H1 (cell line): ENCODE measurements at regions not wholly inside any gene's neighbourhood (a gene's known extent, or its start where the extent isn't known, plus 50 kb on each side); places are given as distances from the start of the nearest gene placed in this dataset.
A peak's percentile ranks its signal among the peaks of the same experiment; 100 is the strongest.

Experiments used
- CTCF ChIA-PET: fragments of 300-600 bp; sonication (Branson Sonifier 250); formaldehyde crosslinking; loops from one replicate; lab custom pipeline; 2021; ENCODE audit not compliant: partially characterized antibody; lab: Charles Lee
- POLR2A ChIA-PET: fragments of 300-600 bp; sonication (Branson Sonifier 250); formaldehyde crosslinking; loops from one replicate; lab custom pipeline; 2021; ENCODE audit warnings: inconsistent platforms; ENCODE audit not compliant: partially characterized antibody; lab: Charles Lee
- DNase-seq, 2 experiments: peaks; one replicate each; pipeline versions ENCODE4 v3.0.0 to v3.0.0-alpha.2; 2010 to 2022; ENCODE audit warnings: low spot score in 2 of 2, low read depth in 1 of 2, mixed read lengths in 1 of 2
- FAIRE-seq: peaks from 2 replicates; lab custom pipeline; 2011; peaks lifted over from hg19 to GRCh38; lab: Jason Lieb, UNC
- H2AFZ ChIP-seq: 2 replicates; pipeline ENCODE4 v1.8.1; 2012; ENCODE audit warnings: low read length, inconsistent platforms
- H2AK5ac ChIP-seq: 2 replicates; pipeline ENCODE4 v1.6.1; 2013; ENCODE audit warnings: low read depth, low read length
- H2BK120ac ChIP-seq: replicated peaks from 2 replicates; pipeline ENCODE3; 2013; ENCODE audit warnings: low read depth, low read length, inconsistent platforms
- H2BK12ac ChIP-seq: 2 replicates; pipeline ENCODE4 v1.6.1; 2013; ENCODE audit warnings: low read depth, low read length
- H2BK15ac ChIP-seq: 2 replicates; pipeline ENCODE4 v1.6.1; 2013; ENCODE audit warnings: low read length
- H2BK20ac ChIP-seq: 2 replicates; pipeline ENCODE4 v1.6.1; 2013; ENCODE audit warnings: low read length
- H2BK5ac ChIP-seq: 2 replicates; pipeline ENCODE4 v1.6.1; 2013; ENCODE audit warnings: low read depth, low read length
- H3K14ac ChIP-seq: 2 replicates; pipeline ENCODE4 v1.6.1; 2013; ENCODE audit warnings: inconsistent platforms; ENCODE audit not compliant: insufficient read length
- H3K18ac ChIP-seq: 2 replicates; pipeline ENCODE4 v1.6.1; 2013; ENCODE audit warnings: low read length; ENCODE audit errors: extremely low read depth
- H3K23ac ChIP-seq: 2 replicates; pipeline ENCODE4 v1.6.1; 2013; ENCODE audit warnings: inconsistent platforms; ENCODE audit not compliant: insufficient read length
- H3K23me2 ChIP-seq: 2 replicates; pipeline ENCODE4 v1.6.1; 2013; ENCODE audit warnings: low read depth, low read length
- H3K27ac ChIP-seq: 2 replicates; pipeline ENCODE4 v1.6.1; 2011; ENCODE audit warnings: low read depth, low read length, inconsistent platforms
- H3K27me3 ChIP-seq, 4 experiments: replicated peaks in 1 of 4; 1 replicate in 1 of 4; 2 replicates in 3 of 4; pipeline versions ENCODE4 v1.6.1 to v1.8.1; 2011 to 2013; ENCODE audit warnings: low read length in 3 of 4, mild to moderate bottlenecking in 3 of 4, inconsistent platforms in 2 of 4, mixed read lengths in 2 of 4, moderate library complexity in 1 of 4; ENCODE audit not compliant: control insufficient read depth in 3 of 4, insufficient read depth in 3 of 4; ENCODE audit errors: extremely low read depth in 1 of 4
- H3K36me3 ChIP-seq, 4 experiments: 2 replicates each; pipeline versions ENCODE4 v1.6.1 to v1.8.1; 2011 to 2013; ENCODE audit warnings: mild to moderate bottlenecking in 4 of 4, low read length in 3 of 4, moderate library complexity in 2 of 4, control low read depth in 1 of 4, inconsistent platforms in 1 of 4; ENCODE audit not compliant: insufficient read depth in 4 of 4, control insufficient read depth in 2 of 4
- H3K4ac ChIP-seq: replicated peaks from 2 replicates; pipeline ENCODE3; 2013; ENCODE audit warnings: low read length, low read depth, mixed read lengths, inconsistent platforms; ENCODE audit not compliant: insufficient read length
- H3K4me1 ChIP-seq, 4 experiments: replicated peaks in 1 of 4; 1 replicate in 1 of 4; 2 replicates in 3 of 4; pipeline versions ENCODE4 v1.6.1 to v1.8.1; 2011 to 2013; ENCODE audit warnings: low read length in 3 of 4, inconsistent platforms in 2 of 4, mixed read lengths in 1 of 4; ENCODE audit not compliant: insufficient read depth in 4 of 4, control insufficient read depth in 3 of 4
- H3K4me2 ChIP-seq, 2 experiments: 2 replicates each; pipeline versions ENCODE4 v1.6.1 to v1.8.1; 2011 to 2013; ENCODE audit warnings: low read depth in 2 of 2, low read length in 2 of 2, control low read depth in 1 of 2, inconsistent platforms in 1 of 2, mild to moderate bottlenecking in 1 of 2; ENCODE audit not compliant: insufficient read depth in 1 of 2
- H3K4me3 ChIP-seq, 4 experiments: fragments of 200-600, 300-600 bp in 1 of 4; sonication (generic), shearing (Covaris generic), sonication (Bioruptor Twin) in 1 of 4; 2 replicates each; pipeline versions ENCODE4 v1.5.1 to v1.8.1; 2011 to 2016; ENCODE audit warnings: low read length in 4 of 4, low read depth in 3 of 4, control low read depth in 2 of 4, inconsistent platforms in 2 of 4, mild to moderate bottlenecking in 2 of 4, mixed read lengths in 1 of 4, moderate library complexity in 1 of 4; ENCODE audit not compliant: insufficient read depth in 2 of 4; ENCODE audit errors: extremely low read depth in 1 of 4
- H3K56ac ChIP-seq: replicated peaks from 2 replicates; pipeline ENCODE3; 2013; ENCODE audit warnings: low read depth, mild to moderate bottlenecking, mixed read lengths, low read length, inconsistent platforms; ENCODE audit not compliant: insufficient read length
- H3K79me1 ChIP-seq: 2 replicates; pipeline ENCODE4 v1.6.1; 2013; ENCODE audit warnings: low read depth, low read length, control low read depth
- H3K79me2 ChIP-seq, 2 experiments: 2 replicates each; pipeline versions ENCODE4 v1.6.1 to v1.8.1; 2012 to 2013; ENCODE audit warnings: low read length in 2 of 2, mild to moderate bottlenecking in 2 of 2, inconsistent platforms in 1 of 2; ENCODE audit not compliant: insufficient read depth in 2 of 2, control insufficient read depth in 1 of 2
- H3K9ac ChIP-seq, 4 experiments: replicated peaks in 1 of 4; 1 replicate in 1 of 4; 2 replicates in 3 of 4; pipeline versions ENCODE4 v1.6.1 to v1.8.1; 2011 to 2013; ENCODE audit warnings: low read depth in 3 of 4, low read length in 3 of 4, control low read depth in 2 of 4, mild to moderate bottlenecking in 2 of 4, moderate library complexity in 2 of 4, inconsistent platforms in 1 of 4; ENCODE audit errors: extremely low read depth in 1 of 4
- H3K9me3 ChIP-seq, 2 experiments: 2 replicates each; pipeline versions ENCODE4 v1.6.1 to v1.8.1; 2012 to 2013; ENCODE audit warnings: mild to moderate bottlenecking in 2 of 2, moderate library complexity in 2 of 2, control low read depth in 1 of 2, inconsistent platforms in 1 of 2, low read depth in 1 of 2, low read length in 1 of 2, mixed read lengths in 1 of 2; ENCODE audit not compliant: insufficient read depth in 2 of 2
- H4K20me1 ChIP-seq, 2 experiments: replicated peaks in 1 of 2; 2 replicates each; pipeline versions ENCODE3 to v1.8.1; 2011 to 2013; ENCODE audit warnings: inconsistent platforms in 2 of 2, low read length in 2 of 2, mild to moderate bottlenecking in 1 of 2; ENCODE audit not compliant: insufficient read depth in 2 of 2, control insufficient read depth in 1 of 2
- H4K5ac ChIP-seq: 2 replicates; pipeline ENCODE4 v1.6.1; 2013; ENCODE audit warnings: low read length, low read depth, mixed read lengths, inconsistent platforms; ENCODE audit not compliant: insufficient read length
- H4K8ac ChIP-seq: 2 replicates; pipeline ENCODE4 v1.8.0; 2013; ENCODE audit warnings: mild to moderate bottlenecking, moderate library complexity, low read length, inconsistent platforms; ENCODE audit not compliant: insufficient read depth; ENCODE audit errors: extremely low read depth
- H4K91ac ChIP-seq: replicated peaks from 2 replicates; pipeline ENCODE3; 2013; ENCODE audit warnings: low read length, mixed read lengths, inconsistent platforms; ENCODE audit not compliant: insufficient read length
- GABPA ChIP-seq: IDR thresholded peaks from 2 replicates; pipeline ENCODE4 v1.6.1; 2011; ENCODE audit warnings: mild to moderate bottlenecking, low read length, moderate library complexity, borderline replicate concordance; ENCODE audit not compliant: insufficient read depth
- HDAC2 ChIP-seq, 2 experiments: fragments of 300-600 bp in 1 of 2; sonication (generic) in 1 of 2; IDR thresholded peaks; 2 replicates each; pipeline ENCODE4 v1.6.1; 2011 to 2012; ENCODE audit warnings: low read depth in 2 of 2, low read length in 2 of 2, mild to moderate bottlenecking in 2 of 2, moderate library complexity in 2 of 2, borderline replicate concordance in 1 of 2, inconsistent platforms in 1 of 2
- HDAC6 ChIP-seq: IDR thresholded peaks from one replicate; pipeline ENCODE4 v1.7.1; 2012; ENCODE audit warnings: low read depth, mild to moderate bottlenecking, inconsistent platforms, low read length, moderate library complexity
- RFX5 ChIP-seq: IDR thresholded peaks from 2 replicates; pipeline ENCODE4 v1.6.1; 2011; ENCODE audit warnings: low read depth, low read length, improper control_type of control experiment, borderline replicate concordance
- RXRA ChIP-seq: IDR thresholded peaks from 2 replicates; pipeline ENCODE4 v1.6.1; 2011; ENCODE audit warnings: low read depth, mild to moderate bottlenecking, low read length, moderate library complexity; ENCODE audit not compliant: insufficient read depth
- SP4 ChIP-seq: IDR thresholded peaks from 2 replicates; pipeline ENCODE4 v1.6.1; 2012; ENCODE audit warnings: low read length, inconsistent platforms
- TAF7 ChIP-seq: optimal IDR thresholded peaks from 2 replicates; pipeline ENCODE3; 2011; ENCODE audit warnings: low read depth, mild to moderate bottlenecking, inconsistent platforms, low read length, moderate library complexity, borderline replicate concordance
- TBP ChIP-seq: IDR thresholded peaks from 2 replicates; pipeline ENCODE4 v1.6.1; 2011; ENCODE audit warnings: low read depth, low read length, improper control_type of control experiment
- WGBS, 2 experiments: shearing (Covaris generic) in 1 of 2; methylation state at CpG; one replicate each; pipeline versions ENCODE4 v1.1.6 to v1.1.7; 2013 to 2015; ENCODE audit warnings: low lambda C conversion rate in 2 of 2, mixed read lengths in 2 of 2, inconsistent platforms in 1 of 2, low coverage in 1 of 2, missing lambda C conversion rate in 1 of 2; ENCODE audit not compliant: insufficient replicate concordance in 2 of 2, insufficient coverage in 1 of 2, insufficient read length in 1 of 2; ENCODE audit errors: extremely low coverage in 1 of 2, missing lambda C conversion rate in 1 of 2; 5-methylcytosine and 5-hydroxymethylcytosine counted together
- TF ChIP-seq, protein P1 (sequence below): IDR thresholded peaks from 2 replicates; pipeline ENCODE4 v1.6.1; 2012; ENCODE audit warnings: inconsistent platforms

DNA sequence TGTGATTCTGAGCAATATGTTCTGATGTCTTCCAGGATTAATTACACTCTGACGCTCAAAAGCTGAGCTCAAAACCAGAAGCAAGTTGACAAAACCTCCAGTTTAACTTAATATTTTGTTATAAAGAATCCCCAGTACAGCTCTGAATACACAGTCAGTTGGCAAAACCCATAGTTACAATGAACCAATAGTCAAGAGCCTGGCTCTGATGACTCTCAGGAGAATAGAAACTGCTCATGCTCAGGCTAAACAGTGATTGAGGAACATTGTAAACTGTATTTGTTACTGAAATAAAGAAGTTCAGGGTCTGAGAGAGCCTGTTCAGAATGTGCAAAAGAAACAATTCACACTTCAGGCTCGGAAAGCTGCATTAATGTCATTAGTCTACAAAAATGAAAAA, 1565.9 kb downstream of the SUCLG1 start:
- H3K14ac ChIP-seq = no peak overlapping the region
- H3K36me3 ChIP-seq = no peaks in the 10 kb centered on the region
- H3K27ac ChIP-seq = no peak overlapping the region
- no peaks in the 10 kb centered on the region for H3K79me2 ChIP-seq
- no peak for DNase-seq
- H3K27me3 ChIP-seq = no peaks in the 10 kb centered on the region
- FAIRE-seq = no peak
- H3K9ac ChIP-seq = no peak overlapping the region
- H2AFZ ChIP-seq = 0 out of 2 replicates have a peak overlapping the region, but pooled peaks have one; percentile 23
- ChIA-PET CTCF (interaction anchor here (0.6 kb wide), 1 partner anchor 71 kb away, joined by 3 read pairs; no protein-coding TSS in a partner anchor), POLR2A (no interaction called here)
- H3K4me1 ChIP-seq = no peaks in the 10 kb centered on the region
- no peak overlapping the region for H3K23ac ChIP-seq
- H3K4me2 ChIP-seq = no peak overlapping the region
- no peak overlapping the region for H2BK12ac ChIP-seq
- WGBS, 2 experiments = 74% methylated on average over 2 of the region's 2 CpGs; no CpG with 5 or more reads in 1 of the 2 experiments
- H3K4me3 ChIP-seq = no peak overlapping the region
- no peak overlapping the region for H3K18ac ChIP-seq
- H4K20me1 ChIP-seq = no peaks in the 10 kb centered on the region
- no peaks in the 10 kb centered on the region for H3K9me3 ChIP-seq
- H2BK15ac ChIP-seq = no peak overlapping the region
- H3K23me2 ChIP-seq = no peaks in the 10 kb centered on the region
- no peak overlapping the region for H4K91ac ChIP-seq
- H2BK5ac ChIP-seq = no peak overlapping the region
- no peak overlapping the region for H3K4ac ChIP-seq
- H3K56ac ChIP-seq = no peak overlapping the region
- no peak overlapping the region for H4K5ac ChIP-seq
- TF ChIP-seq RFX5 (no peak), HDAC2 (IDR thresholded peaks at IDR 0.05; ENCODE audit: borderline replicate concordance in 1 of 2, low read depth in 2 of 2, low read length in 2 of 2) (no peak), GABPA (no peak), TBP (no peak), HDAC6 (no peak), RXRA (no peak), SP4 (no peak), TAF7 (no peak)
- TF ChIP-seq, protein P1, sequence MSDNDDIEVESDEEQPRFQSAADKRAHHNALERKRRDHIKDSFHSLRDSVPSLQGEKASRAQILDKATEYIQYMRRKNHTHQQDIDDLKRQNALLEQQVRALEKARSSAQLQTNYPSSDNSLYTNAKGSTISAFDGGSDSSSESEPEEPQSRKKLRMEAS = no peak
- no peak overlapping the region for H2BK20ac ChIP-seq
- no peaks in the 10 kb centered on the region for H3K79me1 ChIP-seq
- no peak overlapping the region for H2BK120ac ChIP-seq
- no peak overlapping the region for H2AK5ac ChIP-seq
- no peak overlapping the region for H4K8ac ChIP-seq
